SU-DHL-6 (cell line): ENCODE measurements at regions not wholly inside any gene's neighbourhood (a gene's known extent, or its start where the extent isn't known, plus 50 kb on each side); places are given as distances from the start of the nearest gene placed in this dataset.

Source experiments
- H2AFZ ChIP-seq: fragments of 200-600 bp; sonication (generic); 2 replicates; pipeline ENCODE4 v1.6.1; 2014; ENCODE audit warnings: low read depth, mild to moderate bottlenecking, moderate library complexity, mixed read lengths, antibody characterized with exemption, low read length; ENCODE audit not compliant: severe bottlenecking
- H3F3A ChIP-seq: fragments of 200-600 bp; shearing (Covaris generic); 2 replicates; pipeline ENCODE4 v1.6.0; 2016; ENCODE audit warnings: antibody characterized with exemption, mild to moderate bottlenecking; ENCODE audit not compliant: insufficient read depth
- H3K27ac ChIP-seq: fragments of 200-600 bp; sonication (generic); 2 replicates; pipeline ENCODE4 v1.5.1; 2016; ENCODE audit warnings: low read depth, mild to moderate bottlenecking, low read length, moderate library complexity, mixed read lengths
- H3K27me3 ChIP-seq: fragments of 200-600 bp; sonication (generic), shearing (Covaris generic); 2 replicates; pipeline ENCODE4 v1.6.0; 2014; ENCODE audit warnings: mild to moderate bottlenecking, low read length
- H3K36me3 ChIP-seq: fragments of 200-600 bp; sonication (generic); 2 replicates; pipeline ENCODE4 v1.6.1; 2014; ENCODE audit warnings: mild to moderate bottlenecking, low read length, mixed read lengths
- H3K4me2 ChIP-seq: fragments of 300-600, 200-600 bp; shearing (Covaris generic), sonication (generic); 2 replicates; pipeline ENCODE4 v1.6.0; 2014; ENCODE audit warnings: low read length, low read depth, mild to moderate bottlenecking; ENCODE audit not compliant: poor library complexity, severe bottlenecking
- H3K4me3 ChIP-seq: fragments of 200-600 bp; sonication (generic); 2 replicates; pipeline ENCODE4 v1.5.1; 2014; ENCODE audit warnings: antibody characterized with exemption, low read length, mild to moderate bottlenecking, mixed read lengths; ENCODE audit not compliant: insufficient read depth, poor library complexity, severe bottlenecking
- H3K79me2 ChIP-seq: fragments of 200-600 bp; sonication (generic); 2 replicates; pipeline ENCODE4 v1.6.1; 2014; ENCODE audit warnings: mild to moderate bottlenecking, low read length, moderate library complexity; ENCODE audit not compliant: insufficient read depth
- H3K9ac ChIP-seq: fragments of 200-600 bp; sonication (generic); 2 replicates; pipeline ENCODE4 v1.7.0; 2014; ENCODE audit warnings: mild to moderate bottlenecking, low read length
- H3K9me2 ChIP-seq: fragments of 200-600 bp; sonication (generic); replicated peaks from 2 replicates; pipeline ENCODE4 v1.6.1; 2014; ENCODE audit warnings: low read length; ENCODE audit not compliant: insufficient read depth
- H3K9me3 ChIP-seq: fragments of 200-600 bp; sonication (generic); 2 replicates; pipeline ENCODE4 v1.6.1; 2014; ENCODE audit warnings: low read length, mixed read lengths; ENCODE audit not compliant: insufficient read depth
- H4K20me1 ChIP-seq: fragments of 200-600 bp; sonication (generic); 2 replicates; pipeline ENCODE4 v1.6.1; 2014; ENCODE audit warnings: low read depth, mild to moderate bottlenecking, antibody characterized with exemption, low read length, moderate library complexity, mixed read lengths
- CTCF ChIP-seq: fragments of 200-600 bp; sonication (generic); IDR thresholded peaks from one replicate; pipeline ENCODE4 v1.5.1; 2017; ENCODE audit warnings: antibody characterized with exemption, mild to moderate bottlenecking, low read length, moderate library complexity; ENCODE audit not compliant: insufficient read depth, poor library complexity, severe bottlenecking
- EZH2phosphoT487 ChIP-seq: fragments of 200-600 bp; sonication (generic), shearing (Covaris generic); conservative IDR thresholded peaks from 2 replicates; pipeline ENCODE4 v1.6.1; 2018; ENCODE audit warnings: mild to moderate bottlenecking, antibody characterized with exemption, low read length, moderate library complexity, mixed read lengths

GRCh38 chrX:28408017-28408723, 179.1 kb upstream of the IL1RAPL1 start:
- no peak overlapping the region for H3K4me3 ChIP-seq
- TF ChIP-seq CTCF (no peak), EZH2phosphoT487 (no peak)
- H3K9ac ChIP-seq: no peak overlapping the region

GRCh38 chrX:28398342-28398741, 188.9 kb upstream of the IL1RAPL1 start:
- Histone ChIP-seq H4K20me1 (no peaks in the 10 kb centered on the region), H3F3A (no peaks in the 10 kb centered on the region), H3K9me2 (no peaks in the 10 kb centered on the region), H3K4me2 (no peak overlapping the region), H3K9ac (no peak overlapping the region), H3K4me3 (no peak overlapping the region), H3K27ac (no peak overlapping the region), H3K9me3 (no peaks in the 10 kb centered on the region), H2AFZ (no peak overlapping the region), H3K27me3 (no peaks in the 10 kb centered on the region), H3K79me2 (no peaks in the 10 kb centered on the region), H3K36me3 (no peaks in the 10 kb centered on the region)
- TF ChIP-seq CTCF: no peak
- TF ChIP-seq EZH2phosphoT487: no peak

More at GRCh38 chrX:28408017-28408723, 179.1 kb upstream of the IL1RAPL1 start:
- no peaks in the 10 kb centered on the region for H3K9me2 ChIP-seq
- H3K27ac ChIP-seq: no peak overlapping the region
- no peaks in the 10 kb centered on the region for H3F3A ChIP-seq
- no peaks in the 10 kb centered on the region for H3K27me3 ChIP-seq
- no peaks in the 10 kb centered on the region for H4K20me1 ChIP-seq
- no peak overlapping the region for H2AFZ ChIP-seq
- no peaks in the 10 kb centered on the region for H3K79me2 ChIP-seq
- no peaks in the 10 kb centered on the region for H3K9me3 ChIP-seq
- no peak overlapping the region for H3K4me2 ChIP-seq
- no peaks in the 10 kb centered on the region for H3K36me3 ChIP-seq

- TF ChIP-seq EZH2phosphoT487: no peak
- no peak for TF ChIP-seq CTCF
- no peaks in the 10 kb centered on the region for H3K27me3 ChIP-seq
- no peaks in the 10 kb centered on the region for H3K79me2 ChIP-seq
- no peak overlapping the region for H2AFZ ChIP-seq
- H3K9me3 ChIP-seq: no peaks in the 10 kb centered on the region
- no peaks in the 10 kb centered on the region for H3K9me2 ChIP-seq
- H4K20me1 ChIP-seq: no peaks in the 10 kb centered on the region
- no peaks in the 10 kb centered on the region for H3K36me3 ChIP-seq
- no peaks in the 10 kb centered on the region for H3F3A ChIP-seq
- no peak overlapping the region for H3K4me2 ChIP-seq
- no peak overlapping the region for H3K4me3 ChIP-seq
- H3K9ac ChIP-seq: no peak overlapping the region
- H3K27ac ChIP-seq: no peak overlapping the region
These were observed 195.7 kb upstream of the IL1RAPL1 start for GRCh38 chrX:28391528-28391927.
